CD4-positive, alpha-beta T cell (primary cell): ENCODE measurements at regions not wholly inside any gene's neighbourhood (a gene's known extent, or its start where the extent isn't known, plus 50 kb on each side); places are given as distances from the start of the nearest gene placed in this dataset.

Source experiments
- ATAC-seq: fragments of 200-7000 bp; cut with Tn5 transposase; one replicate; pipeline ENCODE4 v1.10.0; 2022; ENCODE audit warnings: mild to moderate bottlenecking; ENCODE audit not compliant: poor library complexity
- CTCF ChIA-PET: fragments of 350-600 bp; sonication (Branson Sonifier 250); formaldehyde crosslinking; loops from one replicate; lab custom pipeline; 2021; ENCODE audit warnings: antibody characterized with exemption, inconsistent platforms; lab: Charles Lee
- POLR2A ChIA-PET: fragments of 350-600 bp; sonication (Branson Sonifier 250); formaldehyde crosslinking; loops from one replicate; lab custom pipeline; 2021; ENCODE audit warnings: antibody characterized with exemption, inconsistent platforms; lab: Charles Lee
- DNase-seq, 14 experiments: peaks; one replicate each; pipeline ENCODE4 v3.0.0-alpha.2; 2013 to 2020; ENCODE audit warnings: mixed read lengths in 2 of 14
- H3K27ac ChIP-seq, 2 donors: one replicate each; pipeline versions ENCODE4 v1.5.1 to v1.7.0; 2013; ENCODE audit warnings: low read length in 2 of 2, low read depth in 1 of 2, mild to moderate bottlenecking in 1 of 2
- H3K27me3 ChIP-seq, 2 experiments: 1 replicate in 1 of 2; 2 replicates in 1 of 2; pipeline versions ENCODE4 v1.6.1 to v1.7.0; 2013; ENCODE audit warnings: low read length in 2 of 2, control low read depth in 1 of 2, mild to moderate bottlenecking in 1 of 2, moderate library complexity in 1 of 2; ENCODE audit not compliant: insufficient read depth in 2 of 2, control insufficient read depth in 1 of 2
- H3K36me3 ChIP-seq: one replicate; pipeline ENCODE4 v1.6.1; 2013; ENCODE audit warnings: low read length, control low read depth; ENCODE audit not compliant: insufficient read depth
- H3K4me1 ChIP-seq: one replicate; pipeline ENCODE4 v1.6.1; 2013; ENCODE audit warnings: low read length, control low read depth; ENCODE audit not compliant: insufficient read depth
- H3K4me3 ChIP-seq: one replicate; pipeline ENCODE4 v1.5.1; 2013; ENCODE audit warnings: mild to moderate bottlenecking, low read length, moderate library complexity
- H3K9me3 ChIP-seq, 2 experiments: 1 replicate in 1 of 2; 2 replicates in 1 of 2; pipeline versions ENCODE4 v1.6.1 to v1.7.0; 2013; ENCODE audit warnings: low read length in 2 of 2, mild to moderate bottlenecking in 2 of 2, control low read depth in 1 of 2, moderate library complexity in 1 of 2; ENCODE audit not compliant: control insufficient read depth in 1 of 2, insufficient read depth in 1 of 2
- H3K27ac Mint-ChIP-seq: one replicate; pipeline ENCODE4 v1.8.0; 2020; ENCODE audit warnings: mixed read lengths
- H3K27me3 Mint-ChIP-seq: one replicate; pipeline ENCODE4 v1.8.0; 2021; ENCODE audit warnings: mixed read lengths
- H3K36me3 Mint-ChIP-seq: one replicate; pipeline ENCODE4 v1.8.0; 2021; ENCODE audit warnings: low read depth, mixed read lengths
- H3K4me1 Mint-ChIP-seq: one replicate; pipeline ENCODE4 v1.8.0; 2021; ENCODE audit warnings: low read depth, mixed read lengths
- H3K4me3 Mint-ChIP-seq: one replicate; pipeline ENCODE4 v1.8.0; 2020; ENCODE audit warnings: mild to moderate bottlenecking, mixed read lengths
- H3K9me3 Mint-ChIP-seq: one replicate; pipeline ENCODE4 v1.8.0; 2020; ENCODE audit warnings: mixed read lengths
- intact Hi-C, 2 experiments: fragments of 100-400 bp; cut with DNase I in 1 of 2; cut with micrococcal nuclease in 1 of 2; formaldehyde crosslinking; loops; one replicate each; pipeline versions ENCODE4 v1.15.1 to v1.9.0; 2023 to 2025; cut with DNase I, micrococcal nuclease
- TF ChIP-seq, protein P1 (sequence below): fragments of 200-600 bp; IDR thresholded peaks from one replicate; pipeline ENCODE4 v1.8.0; 2022; ENCODE audit warnings: antibody characterized with exemption, mild to moderate bottlenecking

DNA sequence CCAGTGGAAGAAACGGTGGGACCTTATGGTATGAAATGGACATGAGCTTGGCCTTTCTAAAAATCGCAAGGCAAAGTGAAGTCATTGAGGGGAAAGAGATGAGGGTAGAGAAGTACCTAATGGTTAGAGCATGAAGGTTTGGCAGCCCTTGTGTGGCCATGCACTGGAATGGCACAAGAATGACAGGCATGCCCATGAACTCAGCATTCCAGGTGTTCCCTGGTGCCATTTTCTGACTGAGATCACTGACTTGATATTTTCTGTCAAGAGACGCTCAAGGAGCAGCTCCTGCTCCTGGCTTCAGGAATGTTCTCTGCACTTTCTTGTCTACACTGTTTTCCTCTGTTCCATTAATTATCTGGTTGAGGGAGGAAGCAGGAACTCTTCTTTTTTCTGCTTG, 225.0 kb upstream of the SLC10A2 start:
- Mint-ChIP-seq H3K27ac (no peak overlapping the region), H3K27me3 (no peaks in the 10 kb centered on the region), H3K36me3 (no peaks in the 10 kb centered on the region), H3K4me1 (no peaks in the 10 kb centered on the region), H3K4me3 (no peak overlapping the region), H3K9me3 (no peaks in the 10 kb centered on the region)
- H3K4me1 ChIP-seq, result no peaks in the 10 kb centered on the region
- no peaks in the 10 kb centered on the region for H3K9me3 ChIP-seq
- intact Hi-C loops, result no loop called here
- POLR2A ChIA-PET, result no interaction called here
- no peak overlapping the region for H3K27ac ChIP-seq
- no peaks in the 10 kb centered on the region for H3K27me3 ChIP-seq
- CTCF ChIA-PET, result no interaction called here
- ATAC-seq (no peak), DNase-seq (no peak)
- TF ChIP-seq, protein P1, sequence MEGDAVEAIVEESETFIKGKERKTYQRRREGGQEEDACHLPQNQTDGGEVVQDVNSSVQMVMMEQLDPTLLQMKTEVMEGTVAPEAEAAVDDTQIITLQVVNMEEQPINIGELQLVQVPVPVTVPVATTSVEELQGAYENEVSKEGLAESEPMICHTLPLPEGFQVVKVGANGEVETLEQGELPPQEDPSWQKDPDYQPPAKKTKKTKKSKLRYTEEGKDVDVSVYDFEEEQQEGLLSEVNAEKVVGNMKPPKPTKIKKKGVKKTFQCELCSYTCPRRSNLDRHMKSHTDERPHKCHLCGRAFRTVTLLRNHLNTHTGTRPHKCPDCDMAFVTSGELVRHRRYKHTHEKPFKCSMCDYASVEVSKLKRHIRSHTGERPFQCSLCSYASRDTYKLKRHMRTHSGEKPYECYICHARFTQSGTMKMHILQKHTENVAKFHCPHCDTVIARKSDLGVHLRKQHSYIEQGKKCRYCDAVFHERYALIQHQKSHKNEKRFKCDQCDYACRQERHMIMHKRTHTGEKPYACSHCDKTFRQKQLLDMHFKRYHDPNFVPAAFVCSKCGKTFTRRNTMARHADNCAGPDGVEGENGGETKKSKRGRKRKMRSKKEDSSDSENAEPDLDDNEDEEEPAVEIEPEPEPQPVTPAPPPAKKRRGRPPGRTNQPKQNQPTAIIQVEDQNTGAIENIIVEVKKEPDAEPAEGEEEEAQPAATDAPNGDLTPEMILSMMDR, result no peak
- no peak overlapping the region for H3K4me3 ChIP-seq
- no peaks in the 10 kb centered on the region for H3K36me3 ChIP-seq

GRCh38 chr13:103289681-103290080, 223.5 kb upstream of the SLC10A2 start:
- H3K27ac ChIP-seq, result no peak overlapping the region
- no peaks in the 10 kb centered on the region for H3K4me1 ChIP-seq
- no peaks in the 10 kb centered on the region for H3K9me3 ChIP-seq
- no peak for DNase-seq
- H3K27me3 Mint-ChIP-seq, result no peaks in the 10 kb centered on the region
- no peak for ATAC-seq
- H3K36me3 ChIP-seq, result no peaks in the 10 kb centered on the region
- H3K36me3 Mint-ChIP-seq, result no peaks in the 10 kb centered on the region
- intact Hi-C loops, result no loop called here
- H3K9me3 Mint-ChIP-seq, result no peaks in the 10 kb centered on the region
- POLR2A ChIA-PET, result no interaction called here
- H3K4me3 ChIP-seq, result no peak overlapping the region
- TF ChIP-seq, protein P1, result no peak
- CTCF ChIA-PET, result no interaction called here
- H3K27ac Mint-ChIP-seq, result no peak overlapping the region
- H3K4me3 Mint-ChIP-seq, result no peak overlapping the region
- H3K27me3 ChIP-seq, result no peaks in the 10 kb centered on the region
- no peaks in the 10 kb centered on the region for H3K4me1 Mint-ChIP-seq

DNA sequence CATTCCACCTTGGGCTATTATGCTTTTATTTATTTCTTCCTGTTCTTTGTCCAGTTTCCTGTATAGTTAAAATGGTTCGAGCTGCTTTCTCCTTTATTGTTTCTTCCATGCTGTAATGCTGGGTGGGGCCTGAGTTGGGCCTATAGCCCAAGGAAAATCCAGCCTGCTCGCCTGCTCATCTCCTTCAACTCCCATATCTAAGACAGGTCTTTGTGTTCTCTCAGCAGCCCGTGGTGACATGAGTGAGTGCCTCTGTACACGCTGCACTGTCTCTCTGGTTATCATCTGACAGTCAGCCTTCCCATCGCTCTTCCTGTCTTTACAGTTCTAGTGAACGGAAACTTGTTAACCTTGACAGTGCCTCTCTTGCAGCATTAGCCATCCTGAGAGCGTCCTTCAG, 221.9 kb upstream of the SLC10A2 start:
- Histone ChIP-seq H3K9me3 (peaks cover 0 to 3% of the 10 kb centered on the region in 2 experiments), H3K27me3 (no peaks in the 10 kb centered on the region), H3K4me1 (no peaks in the 10 kb centered on the region), H3K27ac (no peak overlapping the region), H3K4me3 (no peak overlapping the region), H3K36me3 (no peaks in the 10 kb centered on the region)
- Mint-ChIP-seq H3K9me3 (no peaks in the 10 kb centered on the region), H3K4me1 (no peaks in the 10 kb centered on the region), H3K4me3 (no peak overlapping the region), H3K27me3 (peaks cover 2% of the 10 kb centered on the region), H3K36me3 (no peaks in the 10 kb centered on the region), H3K27ac (no peak overlapping the region)
- POLR2A ChIA-PET, result no interaction called here
- intact Hi-C loops, result no loop called here
- CTCF ChIA-PET, result no interaction called here
- TF ChIP-seq, protein P1, result no peak
- ATAC-seq (no peak), DNase-seq (no peak)
